ENCODE measurements at regions not wholly inside any gene's neighbourhood (a gene's known extent, or its start where the extent isn't known, plus 50 kb on each side); places are given as distances from the start of the nearest gene placed in this dataset.

DNA sequence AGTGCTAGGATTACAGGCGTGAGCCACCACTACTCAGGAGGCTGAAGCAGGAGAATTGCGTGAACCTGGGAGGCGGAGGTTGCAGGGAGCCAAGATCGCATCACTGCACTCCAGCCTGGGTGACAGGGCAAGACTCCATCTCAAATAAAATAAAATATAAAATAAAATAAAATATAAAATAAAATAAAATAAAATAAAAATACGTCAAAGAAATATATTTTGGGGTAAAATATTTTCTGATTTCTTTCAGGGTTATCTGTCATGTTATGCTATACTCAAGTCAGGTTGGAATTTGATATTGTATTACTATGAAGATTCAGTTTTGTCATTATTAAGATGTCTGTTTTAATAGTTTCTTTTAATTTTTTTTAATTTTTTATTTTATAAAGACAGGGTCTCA, 99.4 kb upstream of the GHITM start (continued):
- TF ChIP-seq, protein P1, sequence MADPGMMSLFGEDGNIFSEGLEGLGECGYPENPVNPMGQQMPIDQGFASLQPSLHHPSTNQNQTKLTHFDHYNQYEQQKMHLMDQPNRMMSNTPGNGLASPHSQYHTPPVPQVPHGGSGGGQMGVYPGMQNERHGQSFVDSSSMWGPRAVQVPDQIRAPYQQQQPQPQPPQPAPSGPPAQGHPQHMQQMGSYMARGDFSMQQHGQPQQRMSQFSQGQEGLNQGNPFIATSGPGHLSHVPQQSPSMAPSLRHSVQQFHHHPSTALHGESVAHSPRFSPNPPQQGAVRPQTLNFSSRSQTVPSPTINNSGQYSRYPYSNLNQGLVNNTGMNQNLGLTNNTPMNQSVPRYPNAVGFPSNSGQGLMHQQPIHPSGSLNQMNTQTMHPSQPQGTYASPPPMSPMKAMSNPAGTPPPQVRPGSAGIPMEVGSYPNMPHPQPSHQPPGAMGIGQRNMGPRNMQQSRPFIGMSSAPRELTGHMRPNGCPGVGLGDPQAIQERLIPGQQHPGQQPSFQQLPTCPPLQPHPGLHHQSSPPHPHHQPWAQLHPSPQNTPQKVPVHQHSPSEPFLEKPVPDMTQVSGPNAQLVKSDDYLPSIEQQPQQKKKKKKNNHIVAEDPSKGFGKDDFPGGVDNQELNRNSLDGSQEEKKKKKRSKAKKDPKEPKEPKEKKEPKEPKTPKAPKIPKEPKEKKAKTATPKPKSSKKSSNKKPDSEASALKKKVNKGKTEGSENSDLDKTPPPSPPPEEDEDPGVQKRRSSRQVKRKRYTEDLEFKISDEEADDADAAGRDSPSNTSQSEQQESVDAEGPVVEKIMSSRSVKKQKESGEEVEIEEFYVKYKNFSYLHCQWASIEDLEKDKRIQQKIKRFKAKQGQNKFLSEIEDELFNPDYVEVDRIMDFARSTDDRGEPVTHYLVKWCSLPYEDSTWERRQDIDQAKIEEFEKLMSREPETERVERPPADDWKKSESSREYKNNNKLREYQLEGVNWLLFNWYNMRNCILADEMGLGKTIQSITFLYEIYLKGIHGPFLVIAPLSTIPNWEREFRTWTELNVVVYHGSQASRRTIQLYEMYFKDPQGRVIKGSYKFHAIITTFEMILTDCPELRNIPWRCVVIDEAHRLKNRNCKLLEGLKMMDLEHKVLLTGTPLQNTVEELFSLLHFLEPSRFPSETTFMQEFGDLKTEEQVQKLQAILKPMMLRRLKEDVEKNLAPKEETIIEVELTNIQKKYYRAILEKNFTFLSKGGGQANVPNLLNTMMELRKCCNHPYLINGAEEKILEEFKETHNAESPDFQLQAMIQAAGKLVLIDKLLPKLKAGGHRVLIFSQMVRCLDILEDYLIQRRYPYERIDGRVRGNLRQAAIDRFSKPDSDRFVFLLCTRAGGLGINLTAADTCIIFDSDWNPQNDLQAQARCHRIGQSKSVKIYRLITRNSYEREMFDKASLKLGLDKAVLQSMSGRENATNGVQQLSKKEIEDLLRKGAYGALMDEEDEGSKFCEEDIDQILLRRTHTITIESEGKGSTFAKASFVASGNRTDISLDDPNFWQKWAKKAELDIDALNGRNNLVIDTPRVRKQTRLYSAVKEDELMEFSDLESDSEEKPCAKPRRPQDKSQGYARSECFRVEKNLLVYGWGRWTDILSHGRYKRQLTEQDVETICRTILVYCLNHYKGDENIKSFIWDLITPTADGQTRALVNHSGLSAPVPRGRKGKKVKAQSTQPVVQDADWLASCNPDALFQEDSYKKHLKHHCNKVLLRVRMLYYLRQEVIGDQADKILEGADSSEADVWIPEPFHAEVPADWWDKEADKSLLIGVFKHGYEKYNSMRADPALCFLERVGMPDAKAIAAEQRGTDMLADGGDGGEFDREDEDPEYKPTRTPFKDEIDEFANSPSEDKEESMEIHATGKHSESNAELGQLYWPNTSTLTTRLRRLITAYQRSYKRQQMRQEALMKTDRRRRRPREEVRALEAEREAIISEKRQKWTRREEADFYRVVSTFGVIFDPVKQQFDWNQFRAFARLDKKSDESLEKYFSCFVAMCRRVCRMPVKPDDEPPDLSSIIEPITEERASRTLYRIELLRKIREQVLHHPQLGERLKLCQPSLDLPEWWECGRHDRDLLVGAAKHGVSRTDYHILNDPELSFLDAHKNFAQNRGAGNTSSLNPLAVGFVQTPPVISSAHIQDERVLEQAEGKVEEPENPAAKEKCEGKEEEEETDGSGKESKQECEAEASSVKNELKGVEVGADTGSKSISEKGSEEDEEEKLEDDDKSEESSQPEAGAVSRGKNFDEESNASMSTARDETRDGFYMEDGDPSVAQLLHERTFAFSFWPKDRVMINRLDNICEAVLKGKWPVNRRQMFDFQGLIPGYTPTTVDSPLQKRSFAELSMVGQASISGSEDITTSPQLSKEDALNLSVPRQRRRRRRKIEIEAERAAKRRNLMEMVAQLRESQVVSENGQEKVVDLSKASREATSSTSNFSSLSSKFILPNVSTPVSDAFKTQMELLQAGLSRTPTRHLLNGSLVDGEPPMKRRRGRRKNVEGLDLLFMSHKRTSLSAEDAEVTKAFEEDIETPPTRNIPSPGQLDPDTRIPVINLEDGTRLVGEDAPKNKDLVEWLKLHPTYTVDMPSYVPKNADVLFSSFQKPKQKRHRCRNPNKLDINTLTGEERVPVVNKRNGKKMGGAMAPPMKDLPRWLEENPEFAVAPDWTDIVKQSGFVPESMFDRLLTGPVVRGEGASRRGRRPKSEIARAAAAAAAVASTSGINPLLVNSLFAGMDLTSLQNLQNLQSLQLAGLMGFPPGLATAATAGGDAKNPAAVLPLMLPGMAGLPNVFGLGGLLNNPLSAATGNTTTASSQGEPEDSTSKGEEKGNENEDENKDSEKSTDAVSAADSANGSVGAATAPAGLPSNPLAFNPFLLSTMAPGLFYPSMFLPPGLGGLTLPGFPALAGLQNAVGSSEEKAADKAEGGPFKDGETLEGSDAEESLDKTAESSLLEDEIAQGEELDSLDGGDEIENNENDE (IDR thresholded peaks at IDR 0.05; ENCODE audit: insufficient replicate concordance, low read length), result no peak
- TF ChIP-seq SP1 (IDR thresholded peaks at IDR 0.05; ENCODE audit: low read depth, low read length), result no peak
